GM21786 (cell line): ENCODE measurements at regions not wholly inside any gene's neighbourhood (a gene's known extent, or its start where the extent isn't known, plus 50 kb on each side); places are given as distances from the start of the nearest gene placed in this dataset.

Source experiments
- ATAC-seq: cut with Tn5 transposase; IDR thresholded peaks from one replicate; pipeline ENCODE4 v1.9.1; 2021; ENCODE audit not compliant: unreplicated experiment

- no peak for ATAC-seq
Measured at GRCh38 chr12:126337556-126338441, 1272.6 kb downstream of the AACS start.

- no peak for ATAC-seq
Measured at GRCh38 chr12:126342866-126343265, 1277.6 kb downstream of the AACS start.

- no peak for ATAC-seq
Measured at GRCh38 chr12:126343321-126343720, 1278.1 kb downstream of the AACS start.

GRCh38 chr12:126346087-126346486, 1280.9 kb downstream of the AACS start:
- no peak for ATAC-seq

DNA sequence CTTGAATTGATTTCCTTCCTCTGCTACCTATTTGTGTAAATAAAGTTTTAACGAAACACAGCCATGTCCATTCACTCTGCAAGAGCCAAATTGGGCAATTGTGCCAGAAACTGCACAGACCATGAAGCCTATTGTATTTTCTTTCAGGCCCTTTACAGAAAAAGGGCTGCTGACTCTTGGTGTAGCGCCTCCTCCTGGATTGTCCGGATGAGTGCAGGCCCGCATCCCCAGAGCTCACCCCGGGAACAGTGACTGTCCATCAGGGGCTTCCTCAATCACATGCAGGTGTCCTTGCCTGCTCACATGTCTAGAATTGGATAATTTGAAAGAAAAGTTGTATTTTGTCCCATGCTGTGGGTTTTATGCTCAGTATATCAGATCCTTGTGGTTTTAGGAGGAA, 1282.2 kb downstream of the AACS start:
- ATAC-seq, result no peak

GRCh38 chr12:126349383-126349782, 1284.1 kb downstream of the AACS start:
- no peak for ATAC-seq

- no peak for ATAC-seq
Measured at GRCh38 chr12:126353604-126354003, 1288.4 kb downstream of the AACS start.

DNA sequence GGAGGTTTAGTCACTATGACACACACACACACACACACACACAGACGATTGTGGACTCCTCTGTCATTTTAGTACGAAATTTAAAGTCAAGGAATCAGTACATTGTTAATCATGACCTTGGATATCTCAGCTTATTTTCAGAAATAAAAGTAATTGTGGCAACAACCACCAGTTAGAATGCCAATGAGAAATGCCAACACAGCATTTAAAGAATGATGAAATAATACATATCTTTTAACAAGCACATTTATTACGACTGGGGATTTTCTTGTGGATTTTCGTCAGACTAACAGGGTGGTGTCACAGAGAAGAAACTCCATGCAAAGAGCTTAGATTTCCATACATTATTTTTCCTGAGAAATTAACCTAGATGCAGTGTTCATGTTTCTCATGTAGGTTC, 1289.4 kb downstream of the AACS start:
- ATAC-seq, result no peak

DNA sequence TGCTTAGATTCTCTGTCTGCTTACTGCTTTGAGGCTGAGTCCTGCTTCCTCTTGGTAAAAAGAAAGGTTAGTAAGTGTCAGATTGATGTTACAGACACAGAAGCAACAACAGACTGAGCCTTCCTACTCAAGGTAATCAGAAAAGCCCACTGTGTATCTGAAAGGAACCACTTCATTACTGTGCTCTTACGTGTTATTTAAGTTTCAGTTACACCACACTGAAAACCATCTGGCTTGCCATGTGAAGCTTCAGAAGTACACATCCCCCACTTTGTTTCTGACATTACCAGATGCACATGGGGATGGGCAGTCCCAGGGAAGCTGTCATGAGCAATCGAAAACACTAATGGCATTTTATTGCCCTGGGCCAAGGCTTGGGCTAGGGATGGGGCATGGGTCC, 1290.1 kb downstream of the AACS start:
- no peak for ATAC-seq

DNA sequence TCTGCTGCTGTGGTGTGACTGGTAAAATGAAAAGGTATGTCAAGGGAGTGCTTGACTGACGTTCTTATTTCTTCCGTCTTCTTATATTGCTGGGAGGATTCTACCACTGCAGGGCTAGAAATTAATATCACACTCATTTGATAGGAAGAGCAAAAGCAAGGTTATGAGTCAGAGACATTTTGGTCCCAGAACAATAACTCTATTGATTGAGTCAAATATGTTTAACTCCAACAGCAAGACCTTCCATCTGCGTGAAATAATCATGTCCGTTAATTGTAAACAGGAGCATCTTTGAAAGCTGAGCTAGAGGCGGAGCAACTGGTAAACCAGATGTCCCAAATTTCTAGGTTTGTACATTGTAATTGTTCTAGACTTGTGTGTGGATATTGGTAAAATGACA, 1293.6 kb downstream of the AACS start:
- ATAC-seq, result no peak

- no peak for ATAC-seq
Measured at GRCh38 chr12:126359216-126359615, 1294.0 kb downstream of the AACS start.

DNA sequence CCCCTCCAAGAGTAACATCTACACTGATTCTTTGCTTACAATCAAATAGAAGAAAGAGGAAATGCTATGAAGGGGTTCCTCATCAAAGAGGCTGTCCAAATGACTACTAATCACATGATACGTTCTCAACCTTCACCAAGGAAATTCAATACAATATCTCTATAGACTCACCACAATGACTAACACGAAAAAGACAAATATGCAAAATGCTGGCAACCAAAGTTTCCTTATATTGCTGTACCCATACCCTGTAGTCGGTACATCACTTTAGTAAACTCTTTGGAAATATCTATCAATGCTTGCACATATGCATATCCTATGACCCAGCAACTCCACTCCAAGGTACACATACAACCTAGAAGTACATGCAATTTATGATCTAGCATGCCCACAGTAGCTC, 1296.6 kb downstream of the AACS start:
- ATAC-seq, result no peak

GRCh38 chr12:126362493-126362892, 1297.3 kb downstream of the AACS start:
- no peak for ATAC-seq

GRCh38 chr12:126362964-126363363, 1297.7 kb downstream of the AACS start:
- no peak for ATAC-seq

GRCh38 chr12:126369487-126370463, 1304.5 kb downstream of the AACS start:
- no peak for ATAC-seq

DNA sequence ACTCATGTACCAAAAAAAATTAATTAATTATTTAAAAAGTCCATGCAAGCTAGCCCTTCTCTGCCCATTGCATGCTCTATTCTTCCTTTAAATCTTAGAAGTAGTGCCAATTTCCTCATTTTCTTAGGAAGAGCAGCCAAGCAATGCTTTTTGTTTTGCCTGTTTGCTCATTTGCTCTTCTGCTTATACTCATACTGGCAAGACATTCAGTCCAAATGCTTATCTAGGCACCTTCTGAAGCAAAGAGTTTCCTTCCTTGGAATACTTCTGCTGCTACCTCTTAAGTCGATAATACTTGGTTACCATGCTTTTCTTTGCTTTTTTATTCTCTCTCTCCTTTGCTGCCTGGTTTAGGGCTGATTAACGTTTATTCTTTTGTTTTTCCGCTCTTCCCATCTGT, 1318.3 kb downstream of the AACS start:
- no peak for ATAC-seq

GRCh38 chr12:126384026-126384564, 1318.9 kb downstream of the AACS start:
- no peak for ATAC-seq

DNA sequence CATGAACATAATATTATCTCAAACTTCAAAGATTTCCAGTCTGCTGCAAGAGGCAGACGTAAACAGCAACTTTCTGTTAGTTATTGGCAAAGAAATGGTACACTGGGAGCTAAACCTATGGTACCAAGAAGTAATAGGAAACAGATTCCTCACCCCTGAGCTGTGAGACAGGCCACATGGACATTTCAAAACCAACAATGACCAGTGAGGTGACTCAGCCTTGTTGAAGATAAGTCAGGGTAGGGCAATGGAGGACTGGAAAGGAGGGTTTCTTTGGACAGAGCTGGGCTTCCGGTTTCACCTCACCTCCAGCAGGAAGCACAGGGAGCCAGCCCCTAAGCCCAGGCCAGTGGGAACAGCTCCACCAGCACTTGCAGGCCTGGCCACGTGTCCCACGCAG, 1320.5 kb downstream of the AACS start:
- no peak for ATAC-seq

GRCh38 chr12:126389220-126389841, 1324.1 kb downstream of the AACS start:
- no peak for ATAC-seq

DNA sequence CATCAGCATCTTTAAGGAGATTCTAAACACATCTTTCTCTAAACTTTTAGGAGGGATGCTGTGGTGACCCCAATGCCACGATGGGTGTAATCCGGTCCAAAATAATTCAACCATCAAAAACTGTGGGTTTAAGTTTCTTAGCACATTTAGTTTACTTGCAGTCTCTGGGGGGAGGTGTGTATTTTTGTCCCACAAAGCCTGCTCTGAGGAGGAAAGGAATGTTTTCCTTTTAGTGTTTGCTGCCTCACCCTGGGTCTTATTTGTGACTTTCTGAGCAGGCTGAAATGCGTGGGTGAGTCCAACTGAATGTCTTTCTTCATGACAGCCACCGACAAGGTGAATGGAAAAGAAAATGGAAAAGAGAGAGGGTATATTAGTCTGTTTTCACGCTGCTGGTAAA, 1324.7 kb downstream of the AACS start:
- ATAC-seq, result no peak

DNA sequence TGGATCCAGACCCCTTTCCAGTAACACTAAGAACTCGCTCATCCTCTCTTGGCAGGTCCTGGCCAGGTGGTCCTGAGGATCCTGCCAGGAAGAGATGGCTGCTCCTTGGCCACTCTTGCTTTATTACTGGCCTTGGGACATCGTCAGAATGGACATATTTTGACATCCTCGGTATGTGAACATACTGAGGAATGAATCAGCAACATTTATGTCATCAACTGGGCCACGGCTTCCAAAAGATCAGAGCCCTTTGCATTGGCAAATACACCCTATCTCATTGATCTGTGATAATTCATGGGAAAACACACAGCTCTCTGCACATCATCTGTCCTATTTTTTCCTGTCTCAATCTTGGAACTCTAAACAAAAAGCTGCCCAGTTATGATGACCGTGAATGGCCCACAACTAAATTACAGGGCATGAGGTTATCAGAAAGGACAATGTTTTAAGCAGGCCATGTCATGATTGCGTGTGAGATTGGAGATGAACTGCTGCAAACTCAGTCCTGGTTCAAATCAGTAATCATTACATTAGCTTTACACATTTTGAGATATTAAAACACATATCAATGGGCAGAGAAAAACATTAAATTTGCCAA, 1325.8 kb downstream of the AACS start:
- no peak for ATAC-seq
